ENCODE measurements at regions not wholly inside any gene's neighbourhood (a gene's known extent, or its start where the extent isn't known, plus 50 kb on each side); places are given as distances from the start of the nearest gene placed in this dataset.

GRCh38 chr2:19139386-19139785 is 219.0 kb downstream of the OSR1 start:
- no peak for DNase-seq (ENCODE audit: low spot score)
- in situ Hi-C loops (cut with MboI; ENCODE audit: low pct_unique_long_range_greater_than_20kb, low sequenced_read_pairs, unreplicated experiment), result no loop called here
- TF ChIP-seq CTCF (IDR thresholded peaks at IDR 0.05; ENCODE audit: extremely low read depth, insufficient read depth, missing control alignments), result no peak

GRCh38 chr2:19138264-19138825 is 220.1 kb downstream of the OSR1 start:
- no peak for DNase-seq (ENCODE audit: low spot score)
- no peak for TF ChIP-seq CTCF (IDR thresholded peaks at IDR 0.05; ENCODE audit: extremely low read depth, insufficient read depth, missing control alignments)
- in situ Hi-C loops (cut with MboI; ENCODE audit: low pct_unique_long_range_greater_than_20kb, low sequenced_read_pairs, unreplicated experiment), result no loop called here

- in situ Hi-C loops (cut with MboI; ENCODE audit: low pct_unique_long_range_greater_than_20kb, low sequenced_read_pairs, unreplicated experiment), result no loop called here
- TF ChIP-seq CTCF (IDR thresholded peaks at IDR 0.05; ENCODE audit: extremely low read depth, insufficient read depth, missing control alignments), result no peak
These were observed 221.0 kb downstream of the OSR1 start for GRCh38 chr2:19137433-19137832.

GRCh38 chr2:19132967-19133366 is 225.5 kb downstream of the OSR1 start:
- no peak for TF ChIP-seq CTCF (IDR thresholded peaks at IDR 0.05; ENCODE audit: extremely low read depth, insufficient read depth, missing control alignments)
- DNase-seq (ENCODE audit: low spot score), result no peak
- in situ Hi-C loops (cut with MboI; ENCODE audit: low pct_unique_long_range_greater_than_20kb, low sequenced_read_pairs, unreplicated experiment), result no loop called here

More at GRCh38 chr2:19137433-19137832, 221.0 kb downstream of the OSR1 start:
- DNase-seq (ENCODE audit: low spot score), result no peak

- no peak for TF ChIP-seq CTCF (IDR thresholded peaks at IDR 0.05; ENCODE audit: extremely low read depth, insufficient read depth, missing control alignments)
These were observed 226.6 kb downstream of the OSR1 start for GRCh38 chr2:19131871-19132270.

GRCh38 chr2:19128148-19128547 is 230.3 kb downstream of the OSR1 start:
- no peak for DNase-seq (ENCODE audit: low spot score)
- in situ Hi-C loops (cut with MboI; ENCODE audit: low pct_unique_long_range_greater_than_20kb, low sequenced_read_pairs, unreplicated experiment), result no loop called here
- no peak for TF ChIP-seq CTCF (IDR thresholded peaks at IDR 0.05; ENCODE audit: extremely low read depth, insufficient read depth, missing control alignments)

More at GRCh38 chr2:19131871-19132270, 226.6 kb downstream of the OSR1 start:
- in situ Hi-C loops (cut with MboI; ENCODE audit: low pct_unique_long_range_greater_than_20kb, low sequenced_read_pairs, unreplicated experiment), result no loop called here
- DNase-seq (ENCODE audit: low spot score), result no peak
